Renal cortex interstitium (tissue), 11 donors: ENCODE measurements at regions not wholly inside any gene's neighbourhood (a gene's known extent, or its start where the extent isn't known, plus 50 kb on each side); places are given as distances from the start of the nearest gene placed in this dataset.
A peak's percentile ranks its signal among the peaks of the same experiment; 100 is the strongest.

Experiments
- DNase-seq, 11 donors: peaks; one replicate each; pipeline ENCODE4 v3.0.0-alpha.2; 2013; ENCODE audit warnings: low read depth in 9 of 11, low spot score in 4 of 11; ENCODE audit errors: extremely low read depth in 1 of 11

GRCh38 chr15:23897091-23897490, 210.0 kb upstream of the NDN start:
- DNase-seq = no peak

- no peak for DNase-seq
Observed at GRCh38 chr15:23897531-23897930, 210.4 kb upstream of the NDN start.

- DNase-seq = no peak
Observed at GRCh38 chr15:23910030-23910429, 222.9 kb upstream of the NDN start.

- DNase-seq = peak in 3 of 11 donors; percentile 5 to 22 (median 12)
Observed at GRCh38 chr15:23912191-23912590, 225.1 kb upstream of the NDN start.

- no peak for DNase-seq
Observed at GRCh38 chr15:23913081-23913480, 226.0 kb upstream of the NDN start.

- DNase-seq = no peak
Observed at GRCh38 chr15:23913635-23914034, 226.5 kb upstream of the NDN start.

- no peak for DNase-seq
Observed at GRCh38 chr15:23924686-23925085, 237.6 kb upstream of the NDN start.

GRCh38 chr15:23954931-23955330, 267.8 kb upstream of the NDN start:
- DNase-seq = no peak

GRCh38 chr15:23983500-23984259, 296.6 kb upstream of the NDN start:
- DNase-seq = no peak

- no peak for DNase-seq
Observed at GRCh38 chr15:23994273-23994672, 307.2 kb upstream of the NDN start.

GRCh38 chr15:23998056-23998455, 311.0 kb upstream of the NDN start:
- DNase-seq = no peak

GRCh38 chr15:24008476-24008875, 321.4 kb upstream of the NDN start:
- DNase-seq = no peak

- DNase-seq = no peak
Observed at GRCh38 chr15:24017470-24017869, 330.4 kb upstream of the NDN start.

GRCh38 chr15:24039683-24040082, 352.6 kb upstream of the NDN start:
- no peak for DNase-seq

GRCh38 chr15:24054547-24055245, 367.6 kb upstream of the NDN start:
- DNase-seq = no peak

GRCh38 chr15:24067733-24068501, 380.8 kb upstream of the NDN start:
- DNase-seq = peak in 2 of 11 donors; percentile 4 to 5

GRCh38 chr15:24075420-24076089, 388.4 kb upstream of the NDN start:
- no peak for DNase-seq

GRCh38 chr15:24076090-24076784, 389.1 kb upstream of the NDN start:
- no peak for DNase-seq
